HepG2 (cell line): ENCODE measurements at regions not wholly inside any gene's neighbourhood (a gene's known extent, or its start where the extent isn't known, plus 50 kb on each side); places are given as distances from the start of the nearest gene placed in this dataset.

Source experiments
- AKNA ChIP-seq: sonication (generic); formaldehyde crosslinking; IDR thresholded peaks from 2 replicates; pipeline ENCODE4 v1.4.0; 2020; ENCODE audit warnings: missing genetic modification reagents, borderline replicate concordance
- BCL3 ChIP-seq: sonication (generic); formaldehyde crosslinking; IDR thresholded peaks from 2 replicates; pipeline ENCODE4 v1.5.1; 2020; ENCODE audit warnings: mild to moderate bottlenecking, missing genetic modification reagents, moderate library complexity
- DNMT3B ChIP-seq: conservative IDR thresholded peaks from 2 replicates; pipeline ENCODE4 v1.6.1; 2016; ENCODE audit warnings: missing biosample characterization, control low read depth
- GMEB1 ChIP-seq: sonication (generic); formaldehyde crosslinking; IDR thresholded peaks from 2 replicates; pipeline ENCODE4 v1.5.1; 2020; ENCODE audit warnings: missing genetic modification reagents, mild to moderate bottlenecking, borderline replicate concordance
- GTF2F1 ChIP-seq: fragments of 150-350 bp; IDR thresholded peaks from 2 replicates; pipeline ENCODE4 v1.6.1; 2014; ENCODE audit warnings: low read length
- HDAC2 ChIP-seq: sonication (generic); formaldehyde crosslinking; IDR thresholded peaks from 2 replicates; pipeline ENCODE4 v1.4.0; 2020; ENCODE audit warnings: missing genetic modification reagents
- NCOR1 ChIP-seq: fragments of 200-600 bp; sonication (generic); IDR thresholded peaks from 2 replicates; pipeline ENCODE4 v1.7.0; 2017; ENCODE audit warnings: antibody characterized with exemption, low read length, borderline replicate concordance
- NFE2L2 ChIP-seq: fragments of 150-350 bp; IDR thresholded peaks from 2 replicates; pipeline ENCODE4 v1.6.1; 2014; ENCODE audit warnings: low read length
- NFKBIZ ChIP-seq: IDR thresholded peaks from 2 replicates; pipeline ENCODE4 v1.6.1; 2018; ENCODE audit warnings: missing genetic modification reagents, missing compliant biosample characterization
- PRPF4 ChIP-seq: fragments of 200-400 bp; formaldehyde crosslinking; IDR thresholded peaks from 2 replicates; pipeline ENCODE4 v1.6.1; 2016; ENCODE audit warnings: low read length, low read depth; ENCODE audit not compliant: poor library complexity, severe bottlenecking
- SAFB2 ChIP-seq: sonication (generic); formaldehyde crosslinking; IDR thresholded peaks from 2 replicates; pipeline ENCODE4 v1.5.1; 2020; ENCODE audit warnings: missing genetic modification reagents, low read depth, mild to moderate bottlenecking, borderline replicate concordance
- SAP130 ChIP-seq: IDR thresholded peaks from 2 replicates; pipeline ENCODE4 v1.6.1; 2016; ENCODE audit warnings: low read depth
- SOX5 ChIP-seq: IDR thresholded peaks from 2 replicates; pipeline ENCODE4 v1.6.1; 2016; ENCODE audit warnings: borderline replicate concordance
- STAT6 ChIP-seq: sonication (generic); formaldehyde crosslinking; IDR thresholded peaks from 2 replicates; pipeline ENCODE4 v1.4.0; 2020; ENCODE audit warnings: missing genetic modification reagents, mild to moderate bottlenecking, borderline replicate concordance
- ZFYVE20 ChIP-seq: sonication (generic); formaldehyde crosslinking; IDR thresholded peaks from 2 replicates; pipeline ENCODE4 v1.8.0; 2023; ENCODE audit warnings: low read depth, mild to moderate bottlenecking, moderate library complexity, missing genetic modification reagents, borderline replicate concordance
- ZNF121 ChIP-seq: sonication (generic); formaldehyde crosslinking; IDR thresholded peaks from 2 replicates; pipeline ENCODE4 v1.5.0; 2020; ENCODE audit warnings: mild to moderate bottlenecking, missing genetic modification reagents
- ZNF639 ChIP-seq: conservative IDR thresholded peaks from 2 replicates; pipeline ENCODE4 v1.6.1; 2018; ENCODE audit warnings: missing genetic modification reagents
- ZNF709 ChIP-seq: sonication (generic); formaldehyde crosslinking; IDR thresholded peaks from 2 replicates; pipeline ENCODE4 v1.5.0; 2020; ENCODE audit warnings: mild to moderate bottlenecking, missing genetic modification reagents

- no peak for TF ChIP-seq AKNA (CRISPR knock-in tag)
- no peak for TF ChIP-seq DNMT3B
- TF ChIP-seq NFE2L2: no peak
- TF ChIP-seq BCL3: no peak
- no peak for TF ChIP-seq STAT6 (CRISPR knock-in tag)
- TF ChIP-seq HDAC2 (CRISPR knock-in tag): peak; percentile 67
- no peak for TF ChIP-seq PRPF4
- TF ChIP-seq ZNF709 (CRISPR knock-in tag): no peak
- no peak for TF ChIP-seq NFKBIZ (CRISPR knock-in tag)
- peak; percentile 33 for TF ChIP-seq SAP130 (CRISPR knock-in tag)
- TF ChIP-seq GMEB1 (CRISPR knock-in tag): no peak
- TF ChIP-seq SOX5: peak; percentile 78
- TF ChIP-seq GTF2F1: no peak
- no peak for TF ChIP-seq SAFB2 (CRISPR knock-in tag)
- TF ChIP-seq ZNF639 (CRISPR knock-in tag): no peak
- no peak for TF ChIP-seq ZNF121
- no peak; the same call in 1 of the 2 replicates for TF ChIP-seq NCOR1
- no peak for TF ChIP-seq ZFYVE20 (CRISPR knock-in tag)
These were observed 479.3 kb upstream of the NXPH2 start (continued) for GRCh38 chr2:139259422-139260051.
